ENCODE measurements at regions not wholly inside any gene's neighbourhood (a gene's known extent, or its start where the extent isn't known, plus 50 kb on each side); places are given as distances from the start of the nearest gene placed in this dataset.

GRCh38 chr6:54019860-54020259 is 91.4 kb upstream of the MLIP start:
- no peaks in the 10 kb centered on the region for H3K27me3 ChIP-seq (replicated peaks; ENCODE audit: insufficient read depth)
- TF ChIP-seq POLR2AphosphoS5 (IDR thresholded peaks at IDR 0.05) (no peak), CTCF (IDR thresholded peaks at IDR 0.05) (no peak), POLR2A (IDR thresholded peaks at IDR 0.05) (no peak)
- no peak for DNase-seq (ENCODE audit: low spot score)
- H3K4me1 ChIP-seq (replicated peaks) = no peaks in the 10 kb centered on the region
- intact Hi-C loops (cut with DNase I) = no loop called here
- H3K4me3 ChIP-seq = no peak overlapping the region
- no peaks in the 10 kb centered on the region for H3K36me3 ChIP-seq
- no peaks in the 10 kb centered on the region for H3K9me3 ChIP-seq
- H3K27ac ChIP-seq = no peak overlapping the region

- no peak for DNase-seq (ENCODE audit: low spot score)
- intact Hi-C loops (cut with DNase I) = no loop called here
- no peaks in the 10 kb centered on the region for H3K36me3 ChIP-seq
- WGBS = 39% methylated on average over 3 of the region's 3 CpGs
- no peaks in the 10 kb centered on the region for H3K27me3 ChIP-seq (replicated peaks; ENCODE audit: insufficient read depth)
- H3K27ac ChIP-seq = no peak overlapping the region
- TF ChIP-seq CTCF (IDR thresholded peaks at IDR 0.05) (no peak), POLR2AphosphoS5 (IDR thresholded peaks at IDR 0.05) (no peak), POLR2A (IDR thresholded peaks at IDR 0.05) (no peak)
- no peak overlapping the region for H3K4me3 ChIP-seq
- no peaks in the 10 kb centered on the region for H3K9me3 ChIP-seq
- no peaks in the 10 kb centered on the region for H3K4me1 ChIP-seq (replicated peaks)
Measured at GRCh38 chr6:54020334-54020733, 90.9 kb upstream of the MLIP start.

- Histone ChIP-seq H3K27me3 (replicated peaks; ENCODE audit: insufficient read depth) (no peaks in the 10 kb centered on the region), H3K4me1 (replicated peaks) (no peaks in the 10 kb centered on the region), H3K27ac (no peak overlapping the region), H3K4me3 (no peak overlapping the region), H3K36me3 (no peaks in the 10 kb centered on the region), H3K9me3 (no peaks in the 10 kb centered on the region)
- no peak for DNase-seq (ENCODE audit: low spot score)
- no peak for TF ChIP-seq CTCF (IDR thresholded peaks at IDR 0.05)
- no peak for TF ChIP-seq POLR2A (IDR thresholded peaks at IDR 0.05)
- TF ChIP-seq POLR2AphosphoS5 (IDR thresholded peaks at IDR 0.05) = no peak
- intact Hi-C loops (cut with DNase I) = no loop called here
Measured at GRCh38 chr6:54026652-54027400, 84.4 kb upstream of the MLIP start.

GRCh38 chr6:54028170-54028569 is 83.1 kb upstream of the MLIP start:
- intact Hi-C loops (cut with DNase I) = no loop called here
- 85% methylated on average over 3 of the region's 3 CpGs for WGBS

More at GRCh38 chr6:54028170-54028569, 83.1 kb upstream of the MLIP start:
- Histone ChIP-seq H3K36me3 (no peaks in the 10 kb centered on the region), H3K4me3 (no peak overlapping the region), H3K27me3 (replicated peaks; ENCODE audit: insufficient read depth) (no peaks in the 10 kb centered on the region), H3K27ac (no peak overlapping the region), H3K9me3 (no peaks in the 10 kb centered on the region), H3K4me1 (replicated peaks) (no peaks in the 10 kb centered on the region)
- TF ChIP-seq POLR2AphosphoS5 (IDR thresholded peaks at IDR 0.05) (no peak), CTCF (IDR thresholded peaks at IDR 0.05) (no peak), POLR2A (IDR thresholded peaks at IDR 0.05) (no peak)
- DNase-seq (ENCODE audit: low spot score) = no peak

Data from prostate gland (tissue), 2 donors.